Neural cell (in vitro differentiated cells): ENCODE measurements at regions not wholly inside any gene's neighbourhood (a gene's known extent, or its start where the extent isn't known, plus 50 kb on each side); places are given as distances from the start of the nearest gene placed in this dataset.

ENCODE experiments used
- EP300 ChIP-seq: fragments of 450-650 bp; conservative IDR thresholded peaks from 2 replicates; pipeline ENCODE4 v1.6.1; 2014; ENCODE audit warnings: antibody characterized with exemption, mild to moderate bottlenecking, moderate library complexity; ENCODE audit not compliant: poor library complexity, severe bottlenecking
- EZH2 ChIP-seq: fragments of 200-600, 300-800 bp; shearing (Covaris generic), sonication (generic); IDR thresholded peaks from 2 replicates; pipeline ENCODE4 v1.6.1; 2014; ENCODE audit warnings: antibody characterized with exemption, low read length, borderline replicate concordance, mild to moderate bottlenecking; ENCODE audit not compliant: insufficient read depth, poor library complexity, severe bottlenecking
- MXI1 ChIP-seq: fragments of 450-650 bp; conservative IDR thresholded peaks from 2 replicates; pipeline ENCODE4 v1.6.1; 2014; ENCODE audit warnings: antibody characterized with exemption, mild to moderate bottlenecking; ENCODE audit not compliant: poor library complexity, severe bottlenecking
- POLR2AphosphoS5 ChIP-seq: IDR thresholded peaks from 2 replicates; pipeline ENCODE4 v1.6.1; 2012
- RAD21 ChIP-seq: fragments of 450-650 bp; conservative IDR thresholded peaks from 2 replicates; pipeline ENCODE4 v1.6.1; 2014; ENCODE audit warnings: antibody characterized with exemption, mild to moderate bottlenecking, moderate library complexity
- SMC3 ChIP-seq: fragments of 450-650 bp; conservative IDR thresholded peaks from 2 replicates; pipeline ENCODE4 v1.6.1; 2014; ENCODE audit warnings: antibody characterized with exemption, mild to moderate bottlenecking, moderate library complexity; ENCODE audit not compliant: poor library complexity
- TAF1 ChIP-seq: IDR thresholded peaks from 2 replicates; pipeline ENCODE4 v1.6.1; 2012; ENCODE audit warnings: low read depth
- TF ChIP-seq, protein P1 (sequence below): fragments of 450-650 bp; IDR thresholded peaks from 2 replicates; pipeline ENCODE4 v1.5.1; 2014; ENCODE audit warnings: antibody characterized with exemption, mild to moderate bottlenecking, moderate library complexity; ENCODE audit not compliant: poor library complexity, severe bottlenecking
- TF ChIP-seq, protein P2 (sequence below): IDR thresholded peaks from 2 replicates; pipeline ENCODE4 v1.6.1; 2012; ENCODE audit warnings: borderline replicate concordance

DNA sequence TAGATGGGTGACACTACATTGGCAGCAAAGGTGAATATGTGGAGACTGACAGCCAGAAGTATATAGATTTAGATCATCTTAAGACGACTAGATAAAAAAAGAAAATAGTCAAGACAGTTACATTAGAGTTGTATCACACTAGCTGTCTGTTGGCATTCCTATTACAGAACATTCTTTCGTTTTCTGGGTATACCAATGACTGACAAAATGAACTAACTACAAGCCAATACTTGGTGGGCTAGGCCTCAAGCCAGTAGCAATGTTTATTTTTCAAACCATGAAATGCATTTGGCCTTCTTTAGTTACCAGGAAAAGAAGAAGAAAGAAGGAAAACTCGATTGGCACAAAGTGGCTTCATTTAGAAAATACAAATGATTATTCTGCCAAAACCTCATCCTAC, 944.9 kb upstream of the ZEB2 start:
- TF ChIP-seq EP300 (no peak), TAF1 (no peak), POLR2AphosphoS5 (no peak), EZH2 (no peak), MXI1 (no peak), SMC3 (no peak), RAD21 (no peak)
- TF ChIP-seq, protein P1, sequence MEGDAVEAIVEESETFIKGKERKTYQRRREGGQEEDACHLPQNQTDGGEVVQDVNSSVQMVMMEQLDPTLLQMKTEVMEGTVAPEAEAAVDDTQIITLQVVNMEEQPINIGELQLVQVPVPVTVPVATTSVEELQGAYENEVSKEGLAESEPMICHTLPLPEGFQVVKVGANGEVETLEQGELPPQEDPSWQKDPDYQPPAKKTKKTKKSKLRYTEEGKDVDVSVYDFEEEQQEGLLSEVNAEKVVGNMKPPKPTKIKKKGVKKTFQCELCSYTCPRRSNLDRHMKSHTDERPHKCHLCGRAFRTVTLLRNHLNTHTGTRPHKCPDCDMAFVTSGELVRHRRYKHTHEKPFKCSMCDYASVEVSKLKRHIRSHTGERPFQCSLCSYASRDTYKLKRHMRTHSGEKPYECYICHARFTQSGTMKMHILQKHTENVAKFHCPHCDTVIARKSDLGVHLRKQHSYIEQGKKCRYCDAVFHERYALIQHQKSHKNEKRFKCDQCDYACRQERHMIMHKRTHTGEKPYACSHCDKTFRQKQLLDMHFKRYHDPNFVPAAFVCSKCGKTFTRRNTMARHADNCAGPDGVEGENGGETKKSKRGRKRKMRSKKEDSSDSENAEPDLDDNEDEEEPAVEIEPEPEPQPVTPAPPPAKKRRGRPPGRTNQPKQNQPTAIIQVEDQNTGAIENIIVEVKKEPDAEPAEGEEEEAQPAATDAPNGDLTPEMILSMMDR = no peak
- TF ChIP-seq, protein P2, sequence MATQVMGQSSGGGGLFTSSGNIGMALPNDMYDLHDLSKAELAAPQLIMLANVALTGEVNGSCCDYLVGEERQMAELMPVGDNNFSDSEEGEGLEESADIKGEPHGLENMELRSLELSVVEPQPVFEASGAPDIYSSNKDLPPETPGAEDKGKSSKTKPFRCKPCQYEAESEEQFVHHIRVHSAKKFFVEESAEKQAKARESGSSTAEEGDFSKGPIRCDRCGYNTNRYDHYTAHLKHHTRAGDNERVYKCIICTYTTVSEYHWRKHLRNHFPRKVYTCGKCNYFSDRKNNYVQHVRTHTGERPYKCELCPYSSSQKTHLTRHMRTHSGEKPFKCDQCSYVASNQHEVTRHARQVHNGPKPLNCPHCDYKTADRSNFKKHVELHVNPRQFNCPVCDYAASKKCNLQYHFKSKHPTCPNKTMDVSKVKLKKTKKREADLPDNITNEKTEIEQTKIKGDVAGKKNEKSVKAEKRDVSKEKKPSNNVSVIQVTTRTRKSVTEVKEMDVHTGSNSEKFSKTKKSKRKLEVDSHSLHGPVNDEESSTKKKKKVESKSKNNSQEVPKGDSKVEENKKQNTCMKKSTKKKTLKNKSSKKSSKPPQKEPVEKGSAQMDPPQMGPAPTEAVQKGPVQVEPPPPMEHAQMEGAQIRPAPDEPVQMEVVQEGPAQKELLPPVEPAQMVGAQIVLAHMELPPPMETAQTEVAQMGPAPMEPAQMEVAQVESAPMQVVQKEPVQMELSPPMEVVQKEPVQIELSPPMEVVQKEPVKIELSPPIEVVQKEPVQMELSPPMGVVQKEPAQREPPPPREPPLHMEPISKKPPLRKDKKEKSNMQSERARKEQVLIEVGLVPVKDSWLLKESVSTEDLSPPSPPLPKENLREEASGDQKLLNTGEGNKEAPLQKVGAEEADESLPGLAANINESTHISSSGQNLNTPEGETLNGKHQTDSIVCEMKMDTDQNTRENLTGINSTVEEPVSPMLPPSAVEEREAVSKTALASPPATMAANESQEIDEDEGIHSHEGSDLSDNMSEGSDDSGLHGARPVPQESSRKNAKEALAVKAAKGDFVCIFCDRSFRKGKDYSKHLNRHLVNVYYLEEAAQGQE = no peak
